Mesodermal cell (in vitro differentiated cells): ENCODE measurements at regions not wholly inside any gene's neighbourhood (a gene's known extent, or its start where the extent isn't known, plus 50 kb on each side); places are given as distances from the start of the nearest gene placed in this dataset.

Experiments used
- H3K27ac ChIP-seq: 2 replicates; pipeline ENCODE4 v1.7.0; 2013; ENCODE audit warnings: mild to moderate bottlenecking, low read depth, low read length, moderate library complexity; ENCODE audit not compliant: severe bottlenecking
- H3K36me3 ChIP-seq: 2 replicates; pipeline ENCODE4 v1.7.1; 2013; ENCODE audit warnings: mild to moderate bottlenecking, low read length, moderate library complexity; ENCODE audit not compliant: control insufficient read depth, insufficient read depth
- H3K4me1 ChIP-seq: one replicate; pipeline ENCODE4 v1.7.1; 2013; ENCODE audit warnings: mild to moderate bottlenecking, low read length; ENCODE audit not compliant: insufficient read depth, control insufficient read depth, poor library complexity, severe bottlenecking
- H3K4me3 ChIP-seq: 2 replicates; pipeline ENCODE4 v1.7.0; 2013; ENCODE audit warnings: low read length, control low read depth, mild to moderate bottlenecking; ENCODE audit not compliant: insufficient read depth, poor library complexity, severe bottlenecking; ENCODE audit errors: extremely low read depth
- H3K9me3 ChIP-seq: 2 replicates; pipeline ENCODE4 v1.7.1; 2013; ENCODE audit warnings: mild to moderate bottlenecking, low read length, moderate library complexity; ENCODE audit not compliant: control insufficient read depth
- WGBS, 2 experiments: methylation state at CpG; one replicate each; pipeline ENCODE4 v1.1.5; 2013; ENCODE audit warnings: missing lambda C conversion rate in 2 of 2; ENCODE audit not compliant: insufficient coverage in 2 of 2; 5-methylcytosine and 5-hydroxymethylcytosine counted together

- Histone ChIP-seq H3K4me1 (peaks cover 20% of the 10 kb centered on the region), H3K4me3 (no peak overlapping the region), H3K27ac (no peak overlapping the region), H3K9me3 (no peaks in the 10 kb centered on the region), H3K36me3 (no peaks in the 10 kb centered on the region)
- WGBS, 2 experiments: 83 to 100% methylated on average over 1 to 3 of the region's 3 CpGs
Measured at GRCh38 chr12:124232654-124232987, 62.3 kb upstream of the RFLNA start.

- Histone ChIP-seq H3K4me1 (peaks cover 20% of the 10 kb centered on the region), H3K4me3 (no peak overlapping the region), H3K27ac (peak overlapping the region; percentile 69), H3K9me3 (no peaks in the 10 kb centered on the region), H3K36me3 (no peaks in the 10 kb centered on the region)
- WGBS, 2 experiments: 79 to 85% methylated on average over 2 to 3 of the region's 5 CpGs
Measured at GRCh38 chr12:124233041-124233796, 61.7 kb upstream of the RFLNA start.

GRCh38 chr12:124233846-124234640 is 60.9 kb upstream of the RFLNA start:
- Histone ChIP-seq H3K4me3 (no peak overlapping the region), H3K27ac (peak overlapping the region; percentile 69), H3K36me3 (no peaks in the 10 kb centered on the region), H3K4me1 (peaks cover 20% of the 10 kb centered on the region), H3K9me3 (no peaks in the 10 kb centered on the region)
- 91 to 95% methylated on average over 2 to 8 of the region's 8 CpGs for WGBS, 2 experiments

- 93 to 100% methylated on average over 2 to 4 of the region's 5 CpGs for WGBS, 2 experiments
- peaks cover 20% of the 10 kb centered on the region for H3K4me1 ChIP-seq
- H3K9me3 ChIP-seq: no peaks in the 10 kb centered on the region
- H3K36me3 ChIP-seq: no peaks in the 10 kb centered on the region
- no peak overlapping the region for H3K4me3 ChIP-seq
- H3K27ac ChIP-seq: no peak overlapping the region
Measured at GRCh38 chr12:124236625-124237031, 58.3 kb upstream of the RFLNA start.

- no peak overlapping the region for H3K4me3 ChIP-seq
- no peaks in the 10 kb centered on the region for H3K36me3 ChIP-seq
- 90% methylated on average over 2 of the region's 4 CpGs; no CpG with 5 or more reads in 1 of the 2 experiments for WGBS, 2 experiments
- H3K4me1 ChIP-seq: peaks cover 5% of the 10 kb centered on the region
- peaks cover 1% of the 10 kb centered on the region for H3K9me3 ChIP-seq
- H3K27ac ChIP-seq: no peak overlapping the region
Measured at GRCh38 chr12:124238886-124239285, 56.0 kb upstream of the RFLNA start.

- Histone ChIP-seq H3K9me3 (peaks cover 5% of the 10 kb centered on the region), H3K4me3 (no peak overlapping the region), H3K36me3 (no peaks in the 10 kb centered on the region), H3K4me1 (no peaks in the 10 kb centered on the region), H3K27ac (no peak overlapping the region)
- 80% methylated on average over 1 of the region's 1 CpG; no CpG with 5 or more reads in 1 of the 2 experiments for WGBS, 2 experiments
Measured at GRCh38 chr12:124240493-124240892, 54.4 kb upstream of the RFLNA start.

GRCh38 chr12:124241776-124242528 is 52.9 kb upstream of the RFLNA start:
- Histone ChIP-seq H3K36me3 (no peaks in the 10 kb centered on the region), H3K27ac (no peak overlapping the region), H3K4me1 (no peaks in the 10 kb centered on the region), H3K9me3 (peaks cover 5% of the 10 kb centered on the region), H3K4me3 (no peak overlapping the region)
- WGBS, 2 experiments: 90 to 92% methylated on average over 7 to 13 of the region's 17 CpGs

- Histone ChIP-seq H3K36me3 (no peaks in the 10 kb centered on the region), H3K4me3 (no peak overlapping the region), H3K27ac (no peak overlapping the region), H3K9me3 (peaks cover 10% of the 10 kb centered on the region), H3K4me1 (no peaks in the 10 kb centered on the region)
- WGBS, 2 experiments: 83 to 88% methylated on average over 7 of the region's 9 CpGs
Measured at GRCh38 chr12:124242529-124243065, 52.3 kb upstream of the RFLNA start.

- Histone ChIP-seq H3K27ac (no peak overlapping the region), H3K4me1 (no peaks in the 10 kb centered on the region), H3K4me3 (no peak overlapping the region), H3K9me3 (peaks cover 10% of the 10 kb centered on the region), H3K36me3 (no peaks in the 10 kb centered on the region)
- 78 to 95% methylated on average over 2 to 3 of the region's 4 CpGs for WGBS, 2 experiments
Measured at GRCh38 chr12:124243936-124244335, 51.0 kb upstream of the RFLNA start.
